ENCODE measurements at regions not wholly inside any gene's neighbourhood (a gene's known extent, or its start where the extent isn't known, plus 50 kb on each side); places are given as distances from the start of the nearest gene placed in this dataset.

DNA sequence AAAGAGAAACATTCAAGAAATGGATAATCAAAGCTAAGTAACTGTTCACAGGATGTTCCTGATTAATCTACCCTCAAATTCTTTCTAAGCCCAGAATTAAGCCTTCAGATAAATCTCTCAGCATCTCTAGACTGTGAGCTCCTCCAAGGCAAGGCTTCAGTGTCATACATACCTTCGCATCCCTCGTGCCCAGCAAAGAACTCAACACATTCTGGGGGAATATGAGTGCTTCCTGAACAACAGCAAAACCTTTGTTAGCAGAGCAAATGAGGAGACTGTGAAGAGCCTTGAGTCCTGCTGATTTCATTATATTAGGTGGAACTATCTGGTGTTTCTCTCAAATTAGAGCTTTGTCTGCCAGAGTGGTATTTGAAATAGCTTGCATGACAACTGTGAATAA, 401.8 kb upstream of the TMPO start:
- H3K36me3 Mint-ChIP-seq, result no peaks in the 10 kb centered on the region
- no peaks in the 10 kb centered on the region for H3K27me3 Mint-ChIP-seq
- H3K9me3 Mint-ChIP-seq (ENCODE audit: low read depth), result no peaks in the 10 kb centered on the region
- DNase-seq (no peak), ATAC-seq (no peak)
- H3K4me1 Mint-ChIP-seq, result no peaks in the 10 kb centered on the region
- CTCF ChIA-PET, result no interaction called here
- H3K27ac Mint-ChIP-seq, result no peak overlapping the region
- H3K4me3 Mint-ChIP-seq, result no peak overlapping the region

DNA sequence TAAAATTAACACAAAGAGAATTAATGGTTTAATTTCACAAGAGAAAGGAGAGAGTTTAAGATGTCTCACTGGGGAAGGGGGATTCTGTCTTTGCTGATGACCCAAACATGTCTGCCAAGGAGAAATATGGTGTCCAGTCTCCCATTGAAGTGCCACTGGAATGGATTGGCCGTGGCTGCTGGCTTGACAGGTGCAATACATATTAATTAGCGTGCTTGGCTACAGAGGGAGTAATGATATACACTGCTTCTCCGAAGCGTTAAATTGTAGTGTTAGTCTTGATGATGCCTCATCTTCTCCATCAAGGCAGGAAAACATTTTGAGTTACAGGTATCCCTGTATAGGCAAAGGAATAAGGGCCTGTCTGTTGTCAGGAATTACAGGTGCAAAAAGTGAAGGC, 393.4 kb upstream of the TMPO start:
- H3K36me3 Mint-ChIP-seq, result no peaks in the 10 kb centered on the region

DNA sequence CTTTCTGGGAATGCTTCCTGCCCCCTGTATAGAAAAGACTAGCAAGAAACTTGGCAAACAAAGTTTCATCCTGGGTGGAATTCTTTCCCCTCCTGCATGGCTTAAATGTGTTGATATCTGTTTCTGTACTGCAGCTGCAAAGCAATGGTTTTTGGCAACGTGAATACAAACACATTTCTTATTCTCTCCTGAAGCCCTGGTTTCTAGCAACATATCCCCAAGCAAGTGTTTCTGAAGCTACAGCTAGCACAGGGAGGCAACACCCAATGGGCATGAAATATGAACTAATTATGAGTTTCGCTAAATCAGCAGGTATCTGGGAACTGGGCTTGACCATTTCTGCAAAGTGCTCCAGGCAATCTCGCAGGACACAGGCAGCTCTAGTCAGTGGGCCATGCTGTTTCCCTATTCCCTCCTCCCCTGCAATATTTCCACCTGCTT, 392.3 kb upstream of the TMPO start:
- ATAC-seq (no peak), DNase-seq (no peak)
- Mint-ChIP-seq H3K4me3 (no peak overlapping the region), H3K36me3 (no peaks in the 10 kb centered on the region), H3K27ac (no peak overlapping the region), H3K4me1 (no peaks in the 10 kb centered on the region), H3K27me3 (no peaks in the 10 kb centered on the region), H3K9me3 (ENCODE audit: low read depth) (no peaks in the 10 kb centered on the region)
- CTCF ChIA-PET, result no interaction called here

More for the DNA sequence above, 393.4 kb upstream of the TMPO start:
- ATAC-seq, result no peak
- no peak overlapping the region for H3K27ac Mint-ChIP-seq
- H3K4me3 Mint-ChIP-seq, result no peak overlapping the region
- CTCF ChIA-PET, result no interaction called here
- H3K27me3 Mint-ChIP-seq, result no peaks in the 10 kb centered on the region
- no peaks in the 10 kb centered on the region for H3K4me1 Mint-ChIP-seq
- DNase-seq, result no peak
- H3K9me3 Mint-ChIP-seq (ENCODE audit: low read depth), result no peaks in the 10 kb centered on the region

DNA sequence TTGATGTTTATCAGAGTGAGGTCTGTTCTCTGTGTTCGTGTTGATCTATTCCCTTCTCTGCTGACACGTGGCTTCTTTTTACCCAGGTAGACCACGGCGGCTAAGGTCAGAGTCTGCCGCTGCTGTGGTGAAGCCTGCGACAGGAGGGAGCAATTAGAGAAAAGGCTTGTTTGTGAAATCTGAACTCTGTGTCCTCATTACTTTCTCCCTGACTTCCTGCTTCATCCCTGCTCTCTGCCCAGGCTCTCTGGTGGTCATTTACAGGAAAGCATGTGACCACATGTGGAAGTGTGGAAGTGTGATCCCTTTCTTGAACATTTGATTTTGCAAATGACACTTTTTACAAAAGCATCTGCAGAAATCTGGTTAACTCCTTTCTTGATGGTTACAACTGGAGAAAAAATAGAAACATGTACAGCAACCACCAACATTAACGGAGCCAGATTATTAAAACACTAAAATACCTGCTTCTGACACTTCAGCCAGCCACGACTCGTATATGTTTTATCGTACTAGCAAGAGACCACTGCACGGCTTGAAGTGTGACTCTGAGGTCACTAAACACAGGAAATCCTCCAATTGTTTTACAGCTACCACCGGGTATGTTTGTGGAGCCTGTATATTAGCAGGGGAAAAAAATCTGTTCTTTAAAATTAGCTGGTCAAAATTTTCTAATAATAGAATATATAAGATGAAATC, 388.6 kb upstream of the TMPO start:
- no peaks in the 10 kb centered on the region for H3K9me3 Mint-ChIP-seq (ENCODE audit: low read depth)
- CTCF ChIA-PET, result no interaction called here
- no peak for ATAC-seq
- no peaks in the 10 kb centered on the region for H3K36me3 Mint-ChIP-seq
- no peaks in the 10 kb centered on the region for H3K4me1 Mint-ChIP-seq
- no peak overlapping the region for H3K27ac Mint-ChIP-seq
- no peaks in the 10 kb centered on the region for H3K27me3 Mint-ChIP-seq
- H3K4me3 Mint-ChIP-seq, result no peak overlapping the region
- DNase-seq, result no peak

DNA sequence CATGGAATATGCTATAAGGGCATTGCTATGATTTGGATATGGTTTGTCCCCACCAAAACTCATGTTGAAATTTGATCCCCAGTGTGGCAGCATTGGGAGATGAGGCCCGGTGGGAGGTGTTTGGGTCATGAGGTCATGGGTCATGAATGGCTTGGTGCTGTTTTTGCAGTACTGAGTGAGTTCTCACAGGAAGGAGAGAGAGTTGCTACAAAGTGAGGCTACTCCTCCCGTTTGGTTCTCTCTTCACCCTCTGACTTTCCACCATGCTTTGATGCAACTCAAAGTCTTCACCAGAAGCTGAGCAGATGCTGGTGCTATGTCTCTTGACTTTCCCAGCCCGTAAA, 388.1 kb upstream of the TMPO start:
- Mint-ChIP-seq H3K4me3 (no peak overlapping the region), H3K36me3 (no peaks in the 10 kb centered on the region), H3K9me3 (ENCODE audit: low read depth) (no peaks in the 10 kb centered on the region), H3K27ac (no peak overlapping the region), H3K4me1 (no peaks in the 10 kb centered on the region), H3K27me3 (no peaks in the 10 kb centered on the region)
- no peak for ATAC-seq
- CTCF ChIA-PET, result no interaction called here
- no peak for DNase-seq

DNA sequence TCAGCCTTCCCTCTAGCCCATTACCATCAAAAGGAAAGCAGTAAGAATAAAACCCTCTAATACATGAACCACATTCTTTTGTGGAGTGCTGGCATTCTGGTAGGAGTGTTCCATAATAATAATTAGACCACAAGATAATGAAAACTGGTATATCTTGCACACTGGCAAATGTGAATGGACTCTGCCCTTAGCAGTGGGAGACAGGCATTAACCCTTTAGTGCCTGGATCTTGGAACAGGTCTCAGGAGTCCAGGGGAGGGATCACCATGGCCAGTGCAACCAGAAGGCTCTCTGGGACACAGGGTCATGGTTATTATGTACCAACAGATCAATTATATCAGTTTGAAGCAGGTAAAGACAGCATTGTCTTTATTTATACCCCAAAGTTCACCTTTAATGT, 387.5 kb upstream of the TMPO start:
- Mint-ChIP-seq H3K27me3 (no peaks in the 10 kb centered on the region), H3K36me3 (no peaks in the 10 kb centered on the region), H3K4me1 (no peaks in the 10 kb centered on the region), H3K27ac (no peak overlapping the region), H3K4me3 (no peak overlapping the region), H3K9me3 (ENCODE audit: low read depth) (no peaks in the 10 kb centered on the region)
- DNase-seq (no peak), ATAC-seq (no peak)
- CTCF ChIA-PET, result no interaction called here

DNA sequence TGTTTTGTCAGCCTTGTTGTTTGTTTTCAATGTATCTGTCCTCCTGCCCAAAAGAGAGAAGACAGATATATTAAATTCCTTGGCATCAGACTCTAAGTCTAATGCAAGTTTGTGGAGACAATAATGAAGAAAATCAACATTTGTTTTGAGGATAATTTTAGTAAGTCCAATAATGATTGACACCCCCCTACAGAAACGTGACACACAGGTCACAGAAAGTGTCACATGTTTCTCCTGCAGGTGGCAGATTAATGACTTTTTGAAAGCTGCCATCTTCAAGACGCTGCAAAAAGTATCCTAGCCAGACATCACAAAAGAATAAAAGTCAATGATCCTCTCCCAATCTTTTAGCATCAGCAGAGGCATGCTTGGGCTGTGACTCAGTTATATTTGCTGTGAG, 378.8 kb upstream of the TMPO start:
- H3K36me3 Mint-ChIP-seq, result no peaks in the 10 kb centered on the region
- CTCF ChIA-PET, result no interaction called here
- no peaks in the 10 kb centered on the region for H3K9me3 Mint-ChIP-seq (ENCODE audit: low read depth)
- no peak overlapping the region for H3K27ac Mint-ChIP-seq
- no peaks in the 10 kb centered on the region for H3K27me3 Mint-ChIP-seq
- no peak overlapping the region for H3K4me3 Mint-ChIP-seq
- no peaks in the 10 kb centered on the region for H3K4me1 Mint-ChIP-seq
- no peak for ATAC-seq
- no peak for DNase-seq

DNA sequence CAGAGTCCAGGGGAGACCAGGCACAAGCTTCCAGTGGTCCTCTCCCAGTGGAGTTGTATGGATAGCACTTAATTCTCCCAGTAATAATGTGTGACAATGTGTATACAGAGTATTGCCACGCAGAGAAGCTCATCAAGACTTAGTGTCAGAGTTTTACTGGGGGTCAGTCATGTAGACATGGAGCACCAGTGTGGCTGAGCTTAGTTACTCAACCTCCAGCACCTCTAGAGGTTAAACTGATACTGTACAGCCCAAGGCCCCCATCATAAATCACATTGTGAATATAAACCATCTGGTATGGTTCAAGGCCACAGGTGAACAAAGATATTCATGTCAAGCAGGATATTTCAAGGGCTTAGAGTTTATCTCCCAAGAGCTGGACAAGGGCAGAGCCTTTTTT, 378.1 kb upstream of the TMPO start:
- DNase-seq, result no peak
- no peak overlapping the region for H3K4me3 Mint-ChIP-seq
- no peak for ATAC-seq

DNA sequence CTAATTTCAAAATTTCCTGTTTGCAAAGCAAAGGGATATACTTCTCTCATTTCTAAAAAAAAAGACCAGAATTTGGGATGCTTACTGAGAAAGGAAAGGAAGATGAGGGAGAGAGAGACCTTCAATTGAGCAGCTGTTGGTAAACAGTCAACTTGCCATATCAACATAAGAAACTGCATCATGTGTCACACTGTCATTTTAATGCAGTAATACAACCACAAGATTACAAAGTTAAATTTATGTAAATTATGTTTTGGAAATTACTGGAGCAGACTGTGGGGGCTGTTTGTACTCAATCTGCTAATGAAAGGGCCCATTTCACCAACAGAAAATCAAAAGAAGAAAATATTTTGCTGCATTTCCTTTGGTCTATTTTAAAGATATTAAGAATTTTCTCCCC, 370.4 kb upstream of the TMPO start:
- CTCF ChIA-PET, result no interaction called here
- ATAC-seq (no peak), DNase-seq (no peak)
- Mint-ChIP-seq H3K4me3 (no peak overlapping the region), H3K9me3 (ENCODE audit: low read depth) (no peaks in the 10 kb centered on the region), H3K27me3 (no peaks in the 10 kb centered on the region), H3K27ac (no peak overlapping the region), H3K36me3 (no peaks in the 10 kb centered on the region), H3K4me1 (peaks cover 5% of the 10 kb centered on the region)

More for the DNA sequence above, 378.1 kb upstream of the TMPO start:
- H3K9me3 Mint-ChIP-seq (ENCODE audit: low read depth), result no peaks in the 10 kb centered on the region
- no peaks in the 10 kb centered on the region for H3K27me3 Mint-ChIP-seq
- CTCF ChIA-PET, result no interaction called here
- H3K27ac Mint-ChIP-seq, result no peak overlapping the region
- H3K36me3 Mint-ChIP-seq, result no peaks in the 10 kb centered on the region
- no peaks in the 10 kb centered on the region for H3K4me1 Mint-ChIP-seq

DNA sequence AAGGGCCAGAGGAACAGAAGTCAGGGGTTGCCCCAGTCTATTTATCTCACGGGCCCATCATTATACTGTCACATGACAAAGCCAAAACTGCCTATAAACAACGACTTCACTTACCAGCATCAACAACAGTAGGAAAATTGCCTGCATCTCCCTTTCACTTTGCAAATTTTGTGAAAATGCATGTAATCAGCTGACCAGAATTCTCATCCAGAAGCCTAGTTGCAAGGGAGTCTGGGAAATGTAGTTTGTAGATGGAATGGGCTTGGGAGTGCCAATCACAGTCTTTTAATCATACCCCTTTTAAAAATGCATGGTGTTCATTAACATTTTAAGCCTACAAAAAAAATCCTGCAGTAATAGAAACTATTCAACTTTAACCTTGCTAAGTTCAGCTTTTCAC, 369.3 kb upstream of the TMPO start:
- Mint-ChIP-seq H3K27me3 (no peaks in the 10 kb centered on the region), H3K4me1 (peaks cover 5% of the 10 kb centered on the region), H3K4me3 (no peak overlapping the region), H3K36me3 (no peaks in the 10 kb centered on the region), H3K27ac (no peak overlapping the region), H3K9me3 (ENCODE audit: low read depth) (no peaks in the 10 kb centered on the region)
- DNase-seq (no peak), ATAC-seq (no peak)
- CTCF ChIA-PET, result no interaction called here

DNA sequence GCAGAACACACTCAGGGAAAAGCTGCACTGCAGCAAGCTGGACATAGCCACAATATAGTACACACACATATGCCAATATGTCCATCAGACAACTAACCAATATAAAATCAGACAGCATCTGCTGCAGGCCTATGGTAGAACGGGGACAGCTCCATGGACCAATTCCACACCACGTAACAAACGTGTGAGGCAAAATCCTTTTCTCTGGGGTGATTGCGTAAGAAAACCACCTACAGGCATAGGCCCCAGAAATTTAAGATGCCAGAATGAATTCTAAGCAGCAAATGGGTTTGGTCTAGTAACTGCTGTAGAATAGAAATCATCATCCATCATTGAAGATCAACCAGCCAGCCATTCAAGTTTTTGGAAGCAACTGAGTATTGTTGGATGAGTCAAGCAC, 368.9 kb upstream of the TMPO start:
- Mint-ChIP-seq H3K4me1 (peaks cover 5% of the 10 kb centered on the region), H3K4me3 (no peak overlapping the region), H3K36me3 (no peaks in the 10 kb centered on the region), H3K27ac (no peak overlapping the region), H3K9me3 (ENCODE audit: low read depth) (no peaks in the 10 kb centered on the region), H3K27me3 (no peaks in the 10 kb centered on the region)
- ATAC-seq, result no peak
- DNase-seq, result no peak
- CTCF ChIA-PET, result no interaction called here

DNA sequence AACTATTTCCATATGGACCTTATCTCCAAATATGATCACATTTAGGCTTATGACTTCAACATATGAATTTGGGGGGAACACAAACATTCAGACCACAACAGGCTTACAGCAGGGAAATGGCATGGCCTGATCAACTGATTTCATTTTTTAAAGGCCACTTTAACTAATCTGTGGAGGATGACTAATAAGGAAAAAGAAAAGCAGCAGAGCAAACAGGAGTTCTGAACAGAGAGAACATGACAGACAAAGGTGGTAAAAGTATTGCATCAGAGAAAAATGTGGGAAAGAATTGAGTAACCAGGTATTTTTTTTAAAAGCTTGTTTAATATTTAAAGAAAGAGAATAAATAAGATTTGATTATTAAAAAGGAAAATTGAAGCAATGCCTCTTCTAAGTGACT, 366.1 kb upstream of the TMPO start:
- Mint-ChIP-seq H3K27ac (peak overlapping the region; percentile 17), H3K9me3 (ENCODE audit: low read depth) (no peaks in the 10 kb centered on the region), H3K36me3 (no peaks in the 10 kb centered on the region), H3K4me3 (no peak overlapping the region), H3K4me1 (peaks cover 5% of the 10 kb centered on the region), H3K27me3 (peaks cover 3% of the 10 kb centered on the region)
- ATAC-seq (no peak), DNase-seq (no peak)
- CTCF ChIA-PET, result no interaction called here

DNA sequence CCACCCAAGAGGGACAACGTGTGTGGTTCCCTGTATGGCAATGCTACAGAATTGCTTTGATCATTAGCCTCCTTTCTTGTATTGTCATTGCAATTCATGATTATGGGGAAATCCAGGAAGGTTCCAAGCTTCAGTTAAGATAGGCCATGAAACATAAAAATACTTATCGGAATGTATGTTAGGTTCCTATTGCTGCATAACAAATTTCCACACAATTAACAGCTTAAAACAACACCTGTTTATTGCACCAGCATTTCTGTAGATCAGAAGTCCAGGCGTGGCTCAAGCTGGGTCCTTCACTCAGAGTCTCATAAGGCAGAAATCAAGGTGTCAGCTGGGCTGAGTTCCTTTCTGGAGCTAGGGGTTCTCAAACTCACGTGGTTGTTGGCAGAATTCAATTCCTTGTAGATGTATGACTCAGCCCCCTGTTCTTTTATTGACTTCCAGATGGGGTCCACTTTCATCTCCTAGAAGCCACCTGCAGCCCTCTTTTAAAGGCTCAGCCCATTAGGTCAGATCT, 365.6 kb upstream of the TMPO start:
- ATAC-seq (no peak), DNase-seq (no peak)
- Mint-ChIP-seq H3K4me1 (peaks cover 5% of the 10 kb centered on the region), H3K27me3 (peaks cover 3% of the 10 kb centered on the region), H3K9me3 (ENCODE audit: low read depth) (no peaks in the 10 kb centered on the region), H3K36me3 (no peaks in the 10 kb centered on the region), H3K4me3 (no peak overlapping the region), H3K27ac (no peak overlapping the region)
- CTCF ChIA-PET, result no interaction called here

DNA sequence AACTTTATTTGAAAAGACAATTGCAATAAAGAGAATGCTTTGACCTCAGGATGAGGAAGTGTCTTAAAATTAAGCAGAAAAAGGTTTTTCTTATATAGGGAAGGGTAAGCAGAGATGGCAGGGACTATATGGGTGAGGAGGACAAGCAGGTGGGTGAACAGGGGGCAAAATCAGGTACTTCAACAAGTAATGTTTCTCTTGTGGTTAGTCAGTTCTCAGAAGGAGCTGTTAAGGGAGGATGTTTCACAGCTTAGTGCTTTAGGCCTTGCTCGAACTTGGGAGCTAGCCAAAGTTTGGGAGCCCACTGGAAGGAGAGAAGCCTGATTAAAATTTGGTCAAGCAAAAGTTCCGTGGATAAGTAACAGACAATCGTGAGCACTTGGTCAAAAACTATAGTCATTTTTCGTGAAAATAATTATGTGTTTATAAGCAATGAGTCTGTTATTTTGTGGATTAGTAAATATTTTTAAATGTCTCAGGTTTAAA, 364.2 kb upstream of the TMPO start:
- peaks cover 5% of the 10 kb centered on the region for H3K4me1 Mint-ChIP-seq
- no peaks in the 10 kb centered on the region for H3K9me3 Mint-ChIP-seq (ENCODE audit: low read depth)
- ATAC-seq, result no peak
- DNase-seq, result no peak
- peaks cover 3% of the 10 kb centered on the region for H3K27me3 Mint-ChIP-seq
- CTCF ChIA-PET, result no interaction called here
- no peaks in the 10 kb centered on the region for H3K36me3 Mint-ChIP-seq
- no peak overlapping the region for H3K27ac Mint-ChIP-seq
- H3K4me3 Mint-ChIP-seq, result no peak overlapping the region

DNA sequence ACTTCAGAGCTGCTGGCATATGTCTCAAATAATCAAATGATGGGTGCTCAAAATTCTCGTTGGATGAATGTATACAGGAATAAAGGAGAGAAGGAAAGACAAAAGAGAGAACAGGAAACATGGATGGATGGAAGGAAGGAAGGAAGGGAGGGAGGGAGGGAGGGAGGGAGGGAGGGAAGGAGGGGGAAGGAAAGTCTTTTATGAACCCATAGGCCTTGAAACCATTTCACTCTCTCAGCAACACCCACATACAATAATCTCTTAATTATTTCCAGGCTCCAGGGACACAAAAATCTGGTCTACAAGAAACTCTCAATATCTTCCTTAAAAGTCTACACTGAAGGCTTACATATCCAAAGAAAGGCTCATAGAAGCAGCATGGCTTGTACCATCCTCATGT, 363.4 kb upstream of the TMPO start:
- ATAC-seq (no peak), DNase-seq (no peak)
- H3K27ac Mint-ChIP-seq, result no peak overlapping the region
- no peaks in the 10 kb centered on the region for H3K9me3 Mint-ChIP-seq (ENCODE audit: low read depth)
- no peak overlapping the region for H3K4me3 Mint-ChIP-seq
- H3K27me3 Mint-ChIP-seq, result peaks cover 3% of the 10 kb centered on the region
- H3K36me3 Mint-ChIP-seq, result no peaks in the 10 kb centered on the region
- H3K4me1 Mint-ChIP-seq, result peaks cover 5% of the 10 kb centered on the region
- CTCF ChIA-PET, result no interaction called here
